Activated CD8-positive, alpha-beta memory T cell treated with anti-CD3 and anti-CD28 coated beads, Interleukin-2, amount 10 ng/mL, durations not matched to agents 7 days and 5 days (primary cell): ENCODE measurements at regions not wholly inside any gene's neighbourhood (a gene's known extent, or its start where the extent isn't known, plus 50 kb on each side); places are given as distances from the start of the nearest gene placed in this dataset.

Source experiments
- ATAC-seq: fragments of 150-1000 bp; cut with Tn5 transposase; one replicate; pipeline ENCODE4 v1.10.0; 2021; ENCODE audit warnings: moderate library complexity
- CTCF ChIA-PET: fragments of 350-600 bp; sonication (Branson Sonifier 250); formaldehyde crosslinking; loops from one replicate; lab custom pipeline; 2021; ENCODE audit warnings: antibody characterized with exemption; lab: Charles Lee
- DNase-seq: peaks from one replicate; pipeline ENCODE4 v3.0.0-alpha.2; 2020
- H3K27ac Mint-ChIP-seq: one replicate; pipeline ENCODE4 v1.8.0; 2021; ENCODE audit warnings: mild to moderate bottlenecking, mixed read lengths
- H3K27me3 Mint-ChIP-seq: one replicate; pipeline ENCODE4 v1.8.0; 2021; ENCODE audit warnings: mixed read lengths
- H3K36me3 Mint-ChIP-seq: one replicate; pipeline ENCODE4 v1.8.0; 2021; ENCODE audit warnings: mild to moderate bottlenecking, mixed read lengths
- H3K4me1 Mint-ChIP-seq: one replicate; pipeline ENCODE4 v1.8.0; 2021; ENCODE audit warnings: mixed read lengths
- H3K4me3 Mint-ChIP-seq: one replicate; pipeline ENCODE4 v1.8.0; 2021; ENCODE audit warnings: mild to moderate bottlenecking, moderate library complexity, mixed read lengths
- H3K9me3 Mint-ChIP-seq: one replicate; pipeline ENCODE4 v1.8.0; 2022; ENCODE audit warnings: low read depth, mixed read lengths

GRCh38 chr11:69357458-69358397 is 63.8 kb downstream of the MYEOV start:
- Mint-ChIP-seq H3K4me1 (peaks cover 2% of the 10 kb centered on the region), H3K27ac (no peak overlapping the region), H3K9me3 (no peaks in the 10 kb centered on the region), H3K4me3 (no peak overlapping the region), H3K36me3 (no peaks in the 10 kb centered on the region), H3K27me3 (peaks cover 2% of the 10 kb centered on the region)
- ATAC-seq (no peak), DNase-seq (peak; percentile 30)
- CTCF ChIA-PET: no interaction called here

GRCh38 chr11:69358398-69359020 is 64.6 kb downstream of the MYEOV start:
- H3K27ac Mint-ChIP-seq: no peak overlapping the region
- H3K4me1 Mint-ChIP-seq: no peaks in the 10 kb centered on the region
- H3K27me3 Mint-ChIP-seq: peaks cover 2% of the 10 kb centered on the region
- ATAC-seq (no peak), DNase-seq (no peak)
- no peaks in the 10 kb centered on the region for H3K9me3 Mint-ChIP-seq
- CTCF ChIA-PET: no interaction called here
- no peak overlapping the region for H3K4me3 Mint-ChIP-seq
- no peaks in the 10 kb centered on the region for H3K36me3 Mint-ChIP-seq

GRCh38 chr11:69359735-69360480 is 66.0 kb downstream of the MYEOV start:
- H3K9me3 Mint-ChIP-seq: no peaks in the 10 kb centered on the region
- H3K4me1 Mint-ChIP-seq: no peaks in the 10 kb centered on the region
- no peak overlapping the region for H3K27ac Mint-ChIP-seq
- no peak overlapping the region for H3K4me3 Mint-ChIP-seq
- ATAC-seq (no peak), DNase-seq (no peak)
- CTCF ChIA-PET: no interaction called here
- H3K27me3 Mint-ChIP-seq: peaks cover 5% of the 10 kb centered on the region
- no peaks in the 10 kb centered on the region for H3K36me3 Mint-ChIP-seq

GRCh38 chr11:69360606-69361005 is 66.7 kb downstream of the MYEOV start:
- DNase-seq (no peak), ATAC-seq (no peak)
- Mint-ChIP-seq H3K27ac (no peak overlapping the region), H3K27me3 (peaks cover 5% of the 10 kb centered on the region), H3K4me1 (no peaks in the 10 kb centered on the region), H3K9me3 (no peaks in the 10 kb centered on the region), H3K4me3 (no peak overlapping the region), H3K36me3 (no peaks in the 10 kb centered on the region)
- CTCF ChIA-PET: no interaction called here

GRCh38 chr11:69361048-69361447 is 67.1 kb downstream of the MYEOV start:
- Mint-ChIP-seq H3K4me3 (no peak overlapping the region), H3K27ac (no peak overlapping the region), H3K9me3 (no peaks in the 10 kb centered on the region), H3K27me3 (peaks cover 5% of the 10 kb centered on the region), H3K36me3 (no peaks in the 10 kb centered on the region), H3K4me1 (no peaks in the 10 kb centered on the region)
- ATAC-seq (no peak), DNase-seq (no peak)
- CTCF ChIA-PET: no interaction called here

GRCh38 chr11:69361466-69361865 is 67.5 kb downstream of the MYEOV start:
- ATAC-seq (no peak), DNase-seq (peak; percentile 22)
- no peak overlapping the region for H3K4me3 Mint-ChIP-seq
- H3K4me1 Mint-ChIP-seq: no peaks in the 10 kb centered on the region
- no peaks in the 10 kb centered on the region for H3K9me3 Mint-ChIP-seq
- H3K27me3 Mint-ChIP-seq: peaks cover 5% of the 10 kb centered on the region
- CTCF ChIA-PET: no interaction called here
- H3K36me3 Mint-ChIP-seq: no peaks in the 10 kb centered on the region
- H3K27ac Mint-ChIP-seq: no peak overlapping the region

GRCh38 chr11:69362315-69362714 is 68.4 kb downstream of the MYEOV start:
- H3K4me1 Mint-ChIP-seq: no peaks in the 10 kb centered on the region
- CTCF ChIA-PET: no interaction called here
- no peak overlapping the region for H3K4me3 Mint-ChIP-seq
- DNase-seq (no peak), ATAC-seq (no peak)
- no peaks in the 10 kb centered on the region for H3K9me3 Mint-ChIP-seq
- no peak overlapping the region for H3K27ac Mint-ChIP-seq
- peaks cover 5% of the 10 kb centered on the region for H3K27me3 Mint-ChIP-seq
- no peaks in the 10 kb centered on the region for H3K36me3 Mint-ChIP-seq

- ATAC-seq: no peak
- CTCF ChIA-PET: no interaction called here
Measured at GRCh38 chr11:69364921-69365320, 71.0 kb downstream of the MYEOV start.

GRCh38 chr11:69365558-69365957 is 71.6 kb downstream of the MYEOV start:
- H3K27me3 Mint-ChIP-seq: peaks cover 8% of the 10 kb centered on the region
- no peaks in the 10 kb centered on the region for H3K4me1 Mint-ChIP-seq
- no peaks in the 10 kb centered on the region for H3K9me3 Mint-ChIP-seq
- CTCF ChIA-PET: interaction anchor here (0.6 kb wide), 1 partner anchor 150 kb away, joined by 3 read pairs; no protein-coding TSS in a partner anchor
- ATAC-seq (no peak), DNase-seq (no peak)
- H3K27ac Mint-ChIP-seq: no peak overlapping the region
- H3K36me3 Mint-ChIP-seq: no peaks in the 10 kb centered on the region
- no peak overlapping the region for H3K4me3 Mint-ChIP-seq

More at GRCh38 chr11:69364921-69365320, 71.0 kb downstream of the MYEOV start:
- Mint-ChIP-seq H3K27ac (no peak overlapping the region), H3K27me3 (peaks cover 8% of the 10 kb centered on the region), H3K9me3 (no peaks in the 10 kb centered on the region), H3K4me3 (no peak overlapping the region), H3K36me3 (no peaks in the 10 kb centered on the region), H3K4me1 (no peaks in the 10 kb centered on the region)
- no peak for DNase-seq

GRCh38 chr11:69366591-69366990 is 72.6 kb downstream of the MYEOV start:
- DNase-seq (no peak), ATAC-seq (no peak)
- no peak overlapping the region for H3K27ac Mint-ChIP-seq
- CTCF ChIA-PET: interaction anchor here (1.1 kb wide), 1 partner anchor 12 kb away, joined by 3 read pairs; no protein-coding TSS in a partner anchor
- no peaks in the 10 kb centered on the region for H3K36me3 Mint-ChIP-seq
- no peak overlapping the region for H3K4me3 Mint-ChIP-seq
- H3K4me1 Mint-ChIP-seq: no peaks in the 10 kb centered on the region
- peaks cover 8% of the 10 kb centered on the region for H3K27me3 Mint-ChIP-seq
- no peaks in the 10 kb centered on the region for H3K9me3 Mint-ChIP-seq

- Mint-ChIP-seq H3K36me3 (no peaks in the 10 kb centered on the region), H3K27me3 (peaks cover 6% of the 10 kb centered on the region), H3K9me3 (no peaks in the 10 kb centered on the region), H3K27ac (no peak overlapping the region), H3K4me1 (no peaks in the 10 kb centered on the region), H3K4me3 (no peak overlapping the region)
- ATAC-seq (no peak), DNase-seq (peak; percentile 31)
- CTCF ChIA-PET: no interaction called here
Measured at GRCh38 chr11:69367211-69367964, 73.4 kb downstream of the MYEOV start.

- CTCF ChIA-PET: no interaction called here
- H3K4me3 Mint-ChIP-seq: no peak overlapping the region
Measured at GRCh38 chr11:69368119-69368880, 74.3 kb downstream of the MYEOV start.

More at GRCh38 chr11:69368119-69368880, 74.3 kb downstream of the MYEOV start:
- H3K27me3 Mint-ChIP-seq: peaks cover 6% of the 10 kb centered on the region
- H3K27ac Mint-ChIP-seq: no peak overlapping the region
- no peaks in the 10 kb centered on the region for H3K4me1 Mint-ChIP-seq
- H3K36me3 Mint-ChIP-seq: no peaks in the 10 kb centered on the region
- no peaks in the 10 kb centered on the region for H3K9me3 Mint-ChIP-seq
- DNase-seq (peak; percentile 22), ATAC-seq (no peak)
